OCI-LY1 (cell line): ENCODE measurements at regions not wholly inside any gene's neighbourhood (a gene's known extent, or its start where the extent isn't known, plus 50 kb on each side); places are given as distances from the start of the nearest gene placed in this dataset.

Source experiments
- EZH2 ChIP-seq: fragments of 200-600 bp; sonication (generic), shearing (Covaris generic); IDR thresholded peaks from 2 replicates; pipeline ENCODE4 v1.8.0; 2017; ENCODE audit warnings: borderline replicate concordance, mixed run types, mild to moderate bottlenecking, antibody characterized with exemption, low read length, moderate library complexity, mixed read lengths
- TF ChIP-seq, protein P1 (sequence below): fragments of 200-600 bp; sonication (generic), shearing (Covaris generic); IDR thresholded peaks from 2 replicates; pipeline ENCODE4 v1.5.1; 2017; ENCODE audit warnings: mild to moderate bottlenecking, antibody characterized with exemption, low read length, moderate library complexity, mixed read lengths

GRCh38 chr3:20912406-20912805 is 726.4 kb upstream of the SGO1 start:
- TF ChIP-seq, protein P1, sequence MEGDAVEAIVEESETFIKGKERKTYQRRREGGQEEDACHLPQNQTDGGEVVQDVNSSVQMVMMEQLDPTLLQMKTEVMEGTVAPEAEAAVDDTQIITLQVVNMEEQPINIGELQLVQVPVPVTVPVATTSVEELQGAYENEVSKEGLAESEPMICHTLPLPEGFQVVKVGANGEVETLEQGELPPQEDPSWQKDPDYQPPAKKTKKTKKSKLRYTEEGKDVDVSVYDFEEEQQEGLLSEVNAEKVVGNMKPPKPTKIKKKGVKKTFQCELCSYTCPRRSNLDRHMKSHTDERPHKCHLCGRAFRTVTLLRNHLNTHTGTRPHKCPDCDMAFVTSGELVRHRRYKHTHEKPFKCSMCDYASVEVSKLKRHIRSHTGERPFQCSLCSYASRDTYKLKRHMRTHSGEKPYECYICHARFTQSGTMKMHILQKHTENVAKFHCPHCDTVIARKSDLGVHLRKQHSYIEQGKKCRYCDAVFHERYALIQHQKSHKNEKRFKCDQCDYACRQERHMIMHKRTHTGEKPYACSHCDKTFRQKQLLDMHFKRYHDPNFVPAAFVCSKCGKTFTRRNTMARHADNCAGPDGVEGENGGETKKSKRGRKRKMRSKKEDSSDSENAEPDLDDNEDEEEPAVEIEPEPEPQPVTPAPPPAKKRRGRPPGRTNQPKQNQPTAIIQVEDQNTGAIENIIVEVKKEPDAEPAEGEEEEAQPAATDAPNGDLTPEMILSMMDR: no peak
- TF ChIP-seq EZH2: no peak
